H1 (cell line): ENCODE measurements at regions not wholly inside any gene's neighbourhood (a gene's known extent, or its start where the extent isn't known, plus 50 kb on each side); places are given as distances from the start of the nearest gene placed in this dataset.
"Not testable (repeated sequence)": the region's sequence is repeated elsewhere in the genome, so short reads cannot be mapped to it uniquely, and the experiment has no call there.

Experiments
- CTCF ChIA-PET: fragments of 300-600 bp; sonication (Branson Sonifier 250); formaldehyde crosslinking; loops from one replicate; lab custom pipeline; 2021; ENCODE audit not compliant: partially characterized antibody; lab: Charles Lee
- POLR2A ChIA-PET: fragments of 300-600 bp; sonication (Branson Sonifier 250); formaldehyde crosslinking; loops from one replicate; lab custom pipeline; 2021; ENCODE audit warnings: inconsistent platforms; ENCODE audit not compliant: partially characterized antibody; lab: Charles Lee
- DNase-seq, 2 experiments: peaks; one replicate each; pipeline versions ENCODE4 v3.0.0 to v3.0.0-alpha.2; 2010 to 2022; ENCODE audit warnings: low spot score in 2 of 2, low read depth in 1 of 2, mixed read lengths in 1 of 2
- FAIRE-seq: peaks from 2 replicates; lab custom pipeline; 2011; peaks lifted over from hg19 to GRCh38; lab: Jason Lieb, UNC
- H2AFZ ChIP-seq: 2 replicates; pipeline ENCODE4 v1.8.1; 2012; ENCODE audit warnings: low read length, inconsistent platforms
- H2AK5ac ChIP-seq: 2 replicates; pipeline ENCODE4 v1.6.1; 2013; ENCODE audit warnings: low read depth, low read length
- H2BK120ac ChIP-seq: replicated peaks from 2 replicates; pipeline ENCODE3; 2013; ENCODE audit warnings: low read depth, low read length, inconsistent platforms
- H2BK12ac ChIP-seq: 2 replicates; pipeline ENCODE4 v1.6.1; 2013; ENCODE audit warnings: low read depth, low read length
- H2BK15ac ChIP-seq: 2 replicates; pipeline ENCODE4 v1.6.1; 2013; ENCODE audit warnings: low read length
- H2BK20ac ChIP-seq: 2 replicates; pipeline ENCODE4 v1.6.1; 2013; ENCODE audit warnings: low read length
- H2BK5ac ChIP-seq: 2 replicates; pipeline ENCODE4 v1.6.1; 2013; ENCODE audit warnings: low read depth, low read length
- H3K14ac ChIP-seq: 2 replicates; pipeline ENCODE4 v1.6.1; 2013; ENCODE audit warnings: inconsistent platforms; ENCODE audit not compliant: insufficient read length
- H3K18ac ChIP-seq: 2 replicates; pipeline ENCODE4 v1.6.1; 2013; ENCODE audit warnings: low read length; ENCODE audit errors: extremely low read depth
- H3K23ac ChIP-seq: 2 replicates; pipeline ENCODE4 v1.6.1; 2013; ENCODE audit warnings: inconsistent platforms; ENCODE audit not compliant: insufficient read length
- H3K23me2 ChIP-seq: 2 replicates; pipeline ENCODE4 v1.6.1; 2013; ENCODE audit warnings: low read depth, low read length
- H3K27ac ChIP-seq: 2 replicates; pipeline ENCODE4 v1.6.1; 2011; ENCODE audit warnings: low read depth, low read length, inconsistent platforms
- H3K27me3 ChIP-seq, 4 experiments: replicated peaks in 1 of 4; 1 replicate in 1 of 4; 2 replicates in 3 of 4; pipeline versions ENCODE4 v1.6.1 to v1.8.1; 2011 to 2013; ENCODE audit warnings: low read length in 3 of 4, mild to moderate bottlenecking in 3 of 4, inconsistent platforms in 2 of 4, mixed read lengths in 2 of 4, moderate library complexity in 1 of 4; ENCODE audit not compliant: control insufficient read depth in 3 of 4, insufficient read depth in 3 of 4; ENCODE audit errors: extremely low read depth in 1 of 4
- H3K36me3 ChIP-seq, 4 experiments: 2 replicates each; pipeline versions ENCODE4 v1.6.1 to v1.8.1; 2011 to 2013; ENCODE audit warnings: mild to moderate bottlenecking in 4 of 4, low read length in 3 of 4, moderate library complexity in 2 of 4, control low read depth in 1 of 4, inconsistent platforms in 1 of 4; ENCODE audit not compliant: insufficient read depth in 4 of 4, control insufficient read depth in 2 of 4
- H3K4ac ChIP-seq: replicated peaks from 2 replicates; pipeline ENCODE3; 2013; ENCODE audit warnings: low read length, low read depth, mixed read lengths, inconsistent platforms; ENCODE audit not compliant: insufficient read length
- H3K4me1 ChIP-seq, 4 experiments: replicated peaks in 1 of 4; 1 replicate in 1 of 4; 2 replicates in 3 of 4; pipeline versions ENCODE4 v1.6.1 to v1.8.1; 2011 to 2013; ENCODE audit warnings: low read length in 3 of 4, inconsistent platforms in 2 of 4, mixed read lengths in 1 of 4; ENCODE audit not compliant: insufficient read depth in 4 of 4, control insufficient read depth in 3 of 4
- H3K4me2 ChIP-seq, 2 experiments: 2 replicates each; pipeline versions ENCODE4 v1.6.1 to v1.8.1; 2011 to 2013; ENCODE audit warnings: low read depth in 2 of 2, low read length in 2 of 2, control low read depth in 1 of 2, inconsistent platforms in 1 of 2, mild to moderate bottlenecking in 1 of 2; ENCODE audit not compliant: insufficient read depth in 1 of 2
- H3K4me3 ChIP-seq, 4 experiments: fragments of 200-600, 300-600 bp in 1 of 4; sonication (generic), shearing (Covaris generic), sonication (Bioruptor Twin) in 1 of 4; 2 replicates each; pipeline versions ENCODE4 v1.5.1 to v1.8.1; 2011 to 2016; ENCODE audit warnings: low read length in 4 of 4, low read depth in 3 of 4, control low read depth in 2 of 4, inconsistent platforms in 2 of 4, mild to moderate bottlenecking in 2 of 4, mixed read lengths in 1 of 4, moderate library complexity in 1 of 4; ENCODE audit not compliant: insufficient read depth in 2 of 4; ENCODE audit errors: extremely low read depth in 1 of 4
- H3K56ac ChIP-seq: replicated peaks from 2 replicates; pipeline ENCODE3; 2013; ENCODE audit warnings: low read depth, mild to moderate bottlenecking, mixed read lengths, low read length, inconsistent platforms; ENCODE audit not compliant: insufficient read length
- H3K79me1 ChIP-seq: 2 replicates; pipeline ENCODE4 v1.6.1; 2013; ENCODE audit warnings: low read depth, low read length, control low read depth
- H3K79me2 ChIP-seq, 2 experiments: 2 replicates each; pipeline versions ENCODE4 v1.6.1 to v1.8.1; 2012 to 2013; ENCODE audit warnings: low read length in 2 of 2, mild to moderate bottlenecking in 2 of 2, inconsistent platforms in 1 of 2; ENCODE audit not compliant: insufficient read depth in 2 of 2, control insufficient read depth in 1 of 2
- H3K9ac ChIP-seq, 4 experiments: replicated peaks in 1 of 4; 1 replicate in 1 of 4; 2 replicates in 3 of 4; pipeline versions ENCODE4 v1.6.1 to v1.8.1; 2011 to 2013; ENCODE audit warnings: low read depth in 3 of 4, low read length in 3 of 4, control low read depth in 2 of 4, mild to moderate bottlenecking in 2 of 4, moderate library complexity in 2 of 4, inconsistent platforms in 1 of 4; ENCODE audit errors: extremely low read depth in 1 of 4
- H3K9me3 ChIP-seq, 2 experiments: 2 replicates each; pipeline versions ENCODE4 v1.6.1 to v1.8.1; 2012 to 2013; ENCODE audit warnings: mild to moderate bottlenecking in 2 of 2, moderate library complexity in 2 of 2, control low read depth in 1 of 2, inconsistent platforms in 1 of 2, low read depth in 1 of 2, low read length in 1 of 2, mixed read lengths in 1 of 2; ENCODE audit not compliant: insufficient read depth in 2 of 2
- H4K20me1 ChIP-seq, 2 experiments: replicated peaks in 1 of 2; 2 replicates each; pipeline versions ENCODE3 to v1.8.1; 2011 to 2013; ENCODE audit warnings: inconsistent platforms in 2 of 2, low read length in 2 of 2, mild to moderate bottlenecking in 1 of 2; ENCODE audit not compliant: insufficient read depth in 2 of 2, control insufficient read depth in 1 of 2
- H4K5ac ChIP-seq: 2 replicates; pipeline ENCODE4 v1.6.1; 2013; ENCODE audit warnings: low read length, low read depth, mixed read lengths, inconsistent platforms; ENCODE audit not compliant: insufficient read length
- H4K8ac ChIP-seq: 2 replicates; pipeline ENCODE4 v1.8.0; 2013; ENCODE audit warnings: mild to moderate bottlenecking, moderate library complexity, low read length, inconsistent platforms; ENCODE audit not compliant: insufficient read depth; ENCODE audit errors: extremely low read depth
- H4K91ac ChIP-seq: replicated peaks from 2 replicates; pipeline ENCODE3; 2013; ENCODE audit warnings: low read length, mixed read lengths, inconsistent platforms; ENCODE audit not compliant: insufficient read length
- EP300 ChIP-seq, 2 experiments: IDR thresholded peaks; 1 replicate in 1 of 2; 2 replicates in 1 of 2; pipeline ENCODE4 v1.6.1; 2011 to 2012; ENCODE audit warnings: low read depth in 2 of 2, low read length in 2 of 2, mild to moderate bottlenecking in 2 of 2, borderline replicate concordance in 1 of 2, inconsistent platforms in 1 of 2, moderate library complexity in 1 of 2
- KDM4A ChIP-seq: IDR thresholded peaks from one replicate; pipeline ENCODE4 v1.7.1; 2012; ENCODE audit warnings: low read depth, mild to moderate bottlenecking, moderate library complexity, low read length, inconsistent platforms; ENCODE audit not compliant: severe bottlenecking

DNA sequence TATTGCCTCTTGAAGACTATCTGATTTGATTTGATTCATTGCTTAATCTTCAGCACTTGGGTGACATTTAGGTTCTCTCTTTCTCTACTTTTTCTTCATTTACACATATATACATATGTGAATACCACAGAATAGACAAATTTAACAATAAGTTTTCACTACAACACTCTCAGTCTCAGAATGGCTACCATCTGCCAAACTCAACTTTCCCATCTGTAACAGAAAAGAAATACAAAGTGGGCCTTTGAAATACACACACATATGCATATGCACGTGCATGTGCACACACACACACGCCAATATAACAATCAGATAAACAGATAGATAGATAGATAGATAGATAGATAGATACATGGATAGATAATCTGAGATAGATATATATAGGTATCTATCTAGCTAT is 762.8 kb upstream of the NUDT12 start (continued):
- TF ChIP-seq EP300 (IDR thresholded peaks at IDR 0.05; ENCODE audit: borderline replicate concordance in 1 of 2, low read depth in 2 of 2, low read length in 2 of 2) (no peak), KDM4A (no peak)
- TF ChIP-seq, all 59 proteins: peak for 0

DNA sequence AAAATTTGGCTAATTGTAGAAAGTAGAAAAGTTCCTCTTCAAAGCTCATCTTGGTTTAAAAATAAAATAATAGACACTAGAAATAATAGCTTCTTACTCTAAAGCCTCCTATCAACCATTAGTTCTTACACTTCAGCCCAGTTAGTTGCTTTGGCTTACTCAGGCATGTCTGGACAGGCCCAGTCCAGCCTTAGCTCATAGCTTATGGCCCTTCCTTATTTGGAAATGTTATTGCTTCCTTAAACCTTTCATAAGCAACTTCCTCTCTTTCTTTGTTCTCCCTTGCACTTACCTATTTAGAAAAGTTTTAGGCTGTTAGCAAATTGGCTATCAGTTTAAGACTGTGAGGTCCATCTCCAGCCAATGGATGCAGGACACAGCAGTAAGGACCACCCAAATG is 754.1 kb upstream of the NUDT12 start:
- H3K23ac ChIP-seq, H3K79me1 ChIP-seq, H3K4me2 ChIP-seq, DNase-seq, H3K36me3 ChIP-seq, H4K20me1 ChIP-seq, H2BK15ac ChIP-seq, H2AK5ac ChIP-seq, H3K4ac ChIP-seq, H3K14ac ChIP-seq, H3K9me3 ChIP-seq, H3K9ac ChIP-seq, H3K27ac ChIP-seq, H2BK12ac ChIP-seq, H2BK5ac ChIP-seq, H3K27me3 ChIP-seq, H3K4me1 ChIP-seq, FAIRE-seq, H3K23me2 ChIP-seq, H3K56ac ChIP-seq, H4K8ac ChIP-seq, H3K4me3 ChIP-seq, H4K5ac ChIP-seq, H4K91ac ChIP-seq, CTCF ChIA-PET, H3K18ac ChIP-seq, H3K79me2 ChIP-seq, H2BK120ac ChIP-seq, POLR2A ChIA-PET: not testable (repeated sequence)
- Histone ChIP-seq H2AFZ (peak overlapping the region; percentile 76; the same call in 1 of the 2 replicates), H2BK20ac (0 out of 2 replicates have a peak overlapping the region, but pooled peaks have one; percentile 67)
